Panc1 (cell line): ENCODE measurements at regions not wholly inside any gene's neighbourhood (a gene's known extent, or its start where the extent isn't known, plus 50 kb on each side); places are given as distances from the start of the nearest gene placed in this dataset.

Source experiments
- ATAC-seq: fragments of 200-7000 bp; cut with Tn5 transposase; 2 replicates; pipeline ENCODE4 v1.9.1; 2020; ENCODE audit warnings: mild to moderate bottlenecking, moderate library complexity
- BruUV-seq: library from RNA; stranded (reverse); fragments of 400-500 nt; replicated peaks from 2 replicates; lab custom pipeline; 2021; lab: Mats Ljungman, UMichigan
- CTCF ChIA-PET: fragments of 300-600 bp; sonication (Branson Sonifier 250); formaldehyde crosslinking; loops from one replicate; lab custom pipeline; 2022; ENCODE audit warnings: antibody characterized with exemption; lab: Charles Lee
- POLR2A ChIA-PET: fragments of 300-600 bp; sonication (Branson Sonifier 250); formaldehyde crosslinking; loops from one replicate; lab custom pipeline; 2022; ENCODE audit warnings: antibody characterized with exemption; lab: Charles Lee
- DNase-seq: peaks from one replicate; pipeline ENCODE4 v3.0.0-alpha.2; 2010; ENCODE audit warnings: low read depth, low spot score
- H3K27ac ChIP-seq: 2 replicates; pipeline ENCODE4 v1.5.1; 2011; ENCODE audit warnings: mild to moderate bottlenecking, low read length, inconsistent platforms
- H3K27me3 ChIP-seq: fragments of 200-500 bp; sonication (Bioruptor generic); 2 replicates; pipeline ENCODE4 v1.6.0; 2014; ENCODE audit warnings: low read length, inconsistent platforms; ENCODE audit not compliant: control insufficient read depth, insufficient read depth
- H3K36me3 ChIP-seq: fragments of 200-500 bp; sonication (Bioruptor generic); 2 replicates; pipeline ENCODE4 v1.5.1; 2014; ENCODE audit warnings: inconsistent platforms, mild to moderate bottlenecking, low read length, moderate library complexity; ENCODE audit not compliant: control insufficient read depth, insufficient read depth
- H3K4me1 ChIP-seq: 2 replicates; pipeline ENCODE4 v1.5.1; 2011; ENCODE audit warnings: inconsistent platforms, mild to moderate bottlenecking, low read length, moderate library complexity; ENCODE audit not compliant: control insufficient read depth, insufficient read depth
- H3K4me3 ChIP-seq, 2 experiments: 2 replicates each; pipeline ENCODE4 v1.5.1; 2011 to 2012; ENCODE audit warnings: low read depth in 2 of 2, low read length in 2 of 2, mild to moderate bottlenecking in 2 of 2, inconsistent platforms in 1 of 2, moderate library complexity in 1 of 2
- H3K9me3 ChIP-seq: fragments of 200-500 bp; sonication (Bioruptor generic); 2 replicates; pipeline ENCODE4 v1.5.1; 2014; ENCODE audit warnings: low read depth, mild to moderate bottlenecking, inconsistent platforms, low read length, moderate library complexity; ENCODE audit not compliant: control insufficient read depth, insufficient read depth
- CTCF ChIP-seq: fragments of 450-650 bp; IDR thresholded peaks from 2 replicates; pipeline ENCODE4 v1.5.1; 2017; ENCODE audit warnings: mild to moderate bottlenecking
- POLR2AphosphoS5 ChIP-seq: IDR thresholded peaks from 2 replicates; pipeline ENCODE4 v1.6.1; 2012; ENCODE audit warnings: mild to moderate bottlenecking, low read depth, low read length, moderate library complexity
- SIN3A ChIP-seq: IDR thresholded peaks from 2 replicates; pipeline ENCODE4 v1.6.1; 2012; ENCODE audit warnings: low read depth, mild to moderate bottlenecking, low read length, moderate library complexity, borderline replicate concordance; ENCODE audit not compliant: insufficient read depth
- TCF7L2 ChIP-seq: IDR thresholded peaks from 2 replicates; pipeline ENCODE4 v1.6.1; 2011; ENCODE audit warnings: mild to moderate bottlenecking, low read depth, low read length, inconsistent platforms
- in situ Hi-C: cut with HindIII; loops from 2 replicates; pipeline ENCODE4 v1.10.0; 2016; ENCODE audit warnings: low sequenced_read_pairs, low pct_unique_long_range_greater_than_20kb
- intact Hi-C: fragments of 100-400 bp; cut with micrococcal nuclease; formaldehyde crosslinking; loops from one replicate; pipeline ENCODE4 v1.10.0; 2022; ENCODE audit not compliant: unreplicated experiment
- TF ChIP-seq, protein P1 (sequence below), 2 experiments: IDR thresholded peaks; 2 replicates each; pipeline ENCODE4 v1.6.1; 2011 to 2012; ENCODE audit warnings: low read depth in 2 of 2, control low read depth in 1 of 2, low read length in 1 of 2, mild to moderate bottlenecking in 1 of 2, moderate library complexity in 1 of 2; ENCODE audit not compliant: insufficient read depth in 1 of 2

- no peak for DNase-seq
- Histone ChIP-seq H3K4me3 (no peak overlapping the region), H3K4me1 (no peaks in the 10 kb centered on the region), H3K27me3 (no peaks in the 10 kb centered on the region), H3K36me3 (no peaks in the 10 kb centered on the region), H3K9me3 (no peaks in the 10 kb centered on the region), H3K27ac (no peak overlapping the region)
- ATAC-seq, result no peak
- TF ChIP-seq SIN3A, result no peak
- no peak for TF ChIP-seq TCF7L2
- no peak for TF ChIP-seq CTCF
- TF ChIP-seq, protein P1, sequence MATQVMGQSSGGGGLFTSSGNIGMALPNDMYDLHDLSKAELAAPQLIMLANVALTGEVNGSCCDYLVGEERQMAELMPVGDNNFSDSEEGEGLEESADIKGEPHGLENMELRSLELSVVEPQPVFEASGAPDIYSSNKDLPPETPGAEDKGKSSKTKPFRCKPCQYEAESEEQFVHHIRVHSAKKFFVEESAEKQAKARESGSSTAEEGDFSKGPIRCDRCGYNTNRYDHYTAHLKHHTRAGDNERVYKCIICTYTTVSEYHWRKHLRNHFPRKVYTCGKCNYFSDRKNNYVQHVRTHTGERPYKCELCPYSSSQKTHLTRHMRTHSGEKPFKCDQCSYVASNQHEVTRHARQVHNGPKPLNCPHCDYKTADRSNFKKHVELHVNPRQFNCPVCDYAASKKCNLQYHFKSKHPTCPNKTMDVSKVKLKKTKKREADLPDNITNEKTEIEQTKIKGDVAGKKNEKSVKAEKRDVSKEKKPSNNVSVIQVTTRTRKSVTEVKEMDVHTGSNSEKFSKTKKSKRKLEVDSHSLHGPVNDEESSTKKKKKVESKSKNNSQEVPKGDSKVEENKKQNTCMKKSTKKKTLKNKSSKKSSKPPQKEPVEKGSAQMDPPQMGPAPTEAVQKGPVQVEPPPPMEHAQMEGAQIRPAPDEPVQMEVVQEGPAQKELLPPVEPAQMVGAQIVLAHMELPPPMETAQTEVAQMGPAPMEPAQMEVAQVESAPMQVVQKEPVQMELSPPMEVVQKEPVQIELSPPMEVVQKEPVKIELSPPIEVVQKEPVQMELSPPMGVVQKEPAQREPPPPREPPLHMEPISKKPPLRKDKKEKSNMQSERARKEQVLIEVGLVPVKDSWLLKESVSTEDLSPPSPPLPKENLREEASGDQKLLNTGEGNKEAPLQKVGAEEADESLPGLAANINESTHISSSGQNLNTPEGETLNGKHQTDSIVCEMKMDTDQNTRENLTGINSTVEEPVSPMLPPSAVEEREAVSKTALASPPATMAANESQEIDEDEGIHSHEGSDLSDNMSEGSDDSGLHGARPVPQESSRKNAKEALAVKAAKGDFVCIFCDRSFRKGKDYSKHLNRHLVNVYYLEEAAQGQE (IDR thresholded peaks at IDR 0.05; ENCODE audit: insufficient read depth in 1 of 2, low read depth in 2 of 2, low read length in 1 of 2), result no peak
- no peak for TF ChIP-seq POLR2AphosphoS5
- ChIA-PET POLR2A (no interaction called here), CTCF (no interaction called here)
- intact Hi-C loops, result no loop called here
- in situ Hi-C loops, result no loop called here
- no TSS peak for BruUV-seq
Measured at GRCh38 chrX:95662200-95662599, 1022.4 kb upstream of the DIAPH2 start.

DNA sequence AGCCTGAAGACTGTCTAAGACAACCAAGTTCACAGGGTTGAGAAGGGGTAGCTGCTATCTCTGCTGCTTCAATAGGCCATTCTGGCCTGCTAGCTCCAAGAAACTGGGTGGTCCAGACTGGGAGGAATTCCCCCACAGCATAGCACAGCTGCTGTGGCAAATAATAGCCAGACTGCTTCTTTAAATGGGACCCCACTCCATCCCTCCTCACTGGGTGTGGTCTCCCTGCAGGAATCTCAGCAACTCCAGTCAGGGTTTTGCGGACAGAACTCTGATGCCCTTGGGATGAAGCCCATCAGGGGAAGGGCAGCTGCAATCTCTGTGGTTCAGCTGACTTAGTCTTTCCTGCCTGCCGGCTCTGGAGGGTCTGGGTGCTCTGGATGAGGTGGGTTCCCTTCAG, 1018.6 kb upstream of the DIAPH2 start:
- CTCF ChIA-PET, result no interaction called here
- no peak overlapping the region for H3K27ac ChIP-seq
- H3K9me3 ChIP-seq, result no peaks in the 10 kb centered on the region
- TF ChIP-seq TCF7L2, result no peak
- no peak for TF ChIP-seq SIN3A
- no peak for TF ChIP-seq POLR2AphosphoS5
- no peak for TF ChIP-seq CTCF
- TF ChIP-seq, protein P1 (IDR thresholded peaks at IDR 0.05; ENCODE audit: insufficient read depth in 1 of 2, low read depth in 2 of 2, low read length in 1 of 2), result no peak
- POLR2A ChIA-PET, result no interaction called here
- intact Hi-C loops (no loop called here), in situ Hi-C loops (no loop called here)
- H3K4me1 ChIP-seq, result no peaks in the 10 kb centered on the region
- no peaks in the 10 kb centered on the region for H3K27me3 ChIP-seq
- no TSS peak for BruUV-seq
- no peak for ATAC-seq
- no peaks in the 10 kb centered on the region for H3K36me3 ChIP-seq
- H3K4me3 ChIP-seq, result no peak overlapping the region
- DNase-seq, result no peak
